Midbrain (tissue), 1 donor: ENCODE measurements at regions not wholly inside any gene's neighbourhood (a gene's known extent, or its start where the extent isn't known, plus 50 kb on each side); places are given as distances from the start of the nearest gene placed in this dataset.
"Not testable (repeated sequence)": the region's sequence is repeated elsewhere in the genome, so short reads cannot be mapped to it uniquely, and the experiment has no call there.

Experiments used
- DNase-seq: peaks from one replicate; lab custom pipeline; 2025; lab: John Stamatoyannopoulos, UW

GRCh38 chr5:42949348-42950115 lies 90.6 kb downstream of the ANXA2R start:
- DNase-seq, result no peak

GRCh38 chr5:42948961-42949347 lies 91.2 kb downstream of the ANXA2R start:
- DNase-seq, result no peak

GRCh38 chr5:42944989-42945388 lies 95.1 kb downstream of the ANXA2R start:
- no peak for DNase-seq

GRCh38 chr5:42943931-42944631 lies 96.0 kb downstream of the ANXA2R start:
- DNase-seq, result no peak

GRCh38 chr5:42940853-42941252 lies 99.3 kb downstream of the ANXA2R start:
- no peak for DNase-seq

- not testable (repeated sequence) for DNase-seq
Observed at GRCh38 chr5:42932011-42932410, 108.1 kb downstream of the ANXA2R start.

- not testable (repeated sequence) for DNase-seq
Observed at GRCh38 chr5:42931451-42931850, 108.7 kb downstream of the ANXA2R start.

- DNase-seq, result no peak
Observed at GRCh38 chr5:42930934-42931333, 109.2 kb downstream of the ANXA2R start.

- no peak for DNase-seq
Observed at GRCh38 chr5:42929871-42930270, 110.2 kb downstream of the ANXA2R start.

GRCh38 chr5:42927730-42928129 lies 112.4 kb downstream of the ANXA2R start:
- DNase-seq, result no peak

- no peak for DNase-seq
Observed at GRCh38 chr5:42924686-42925085, 113.0 kb upstream of the SELENOP start.

GRCh38 chr5:42924226-42924625 lies 112.5 kb upstream of the SELENOP start:
- DNase-seq, result no peak

- DNase-seq, result no peak
Observed at GRCh38 chr5:42923710-42924109, 112.0 kb upstream of the SELENOP start.

GRCh38 chr5:42919600-42919999 lies 107.9 kb upstream of the SELENOP start:
- DNase-seq, result no peak

GRCh38 chr5:42915306-42915866 lies 103.7 kb upstream of the SELENOP start:
- no peak for DNase-seq

GRCh38 chr5:42912184-42912798 lies 100.6 kb upstream of the SELENOP start:
- peak; percentile 13 for DNase-seq

- peak; percentile 93 for DNase-seq
Observed at GRCh38 chr5:42908509-42909488, 97.1 kb upstream of the SELENOP start.

- no peak for DNase-seq
Observed at GRCh38 chr5:42908086-42908485, 96.4 kb upstream of the SELENOP start.

- no peak for DNase-seq
Observed at GRCh38 chr5:42905827-42906226, 94.1 kb upstream of the SELENOP start.

- DNase-seq, result no peak
Observed at GRCh38 chr5:42900734-42901133, 89.0 kb upstream of the SELENOP start.

- DNase-seq, result no peak
Observed at GRCh38 chr5:42898760-42899159, 87.1 kb upstream of the SELENOP start.

GRCh38 chr5:42896523-42896922 lies 84.8 kb upstream of the SELENOP start:
- DNase-seq, result no peak
